CD4-positive, alpha-beta T cell (primary cell): ENCODE measurements at regions not wholly inside any gene's neighbourhood (a gene's known extent, or its start where the extent isn't known, plus 50 kb on each side); places are given as distances from the start of the nearest gene placed in this dataset.

Experiments used
- ATAC-seq: fragments of 200-7000 bp; cut with Tn5 transposase; one replicate; pipeline ENCODE4 v1.10.0; 2022; ENCODE audit warnings: mild to moderate bottlenecking; ENCODE audit not compliant: poor library complexity
- CTCF ChIA-PET: fragments of 350-600 bp; sonication (Branson Sonifier 250); formaldehyde crosslinking; loops from one replicate; lab custom pipeline; 2021; ENCODE audit warnings: antibody characterized with exemption, inconsistent platforms; lab: Charles Lee
- POLR2A ChIA-PET: fragments of 350-600 bp; sonication (Branson Sonifier 250); formaldehyde crosslinking; loops from one replicate; lab custom pipeline; 2021; ENCODE audit warnings: antibody characterized with exemption, inconsistent platforms; lab: Charles Lee
- DNase-seq, 14 experiments: peaks; one replicate each; pipeline ENCODE4 v3.0.0-alpha.2; 2013 to 2020; ENCODE audit warnings: mixed read lengths in 2 of 14
- H3K27ac ChIP-seq, 2 donors: one replicate each; pipeline versions ENCODE4 v1.5.1 to v1.7.0; 2013; ENCODE audit warnings: low read length in 2 of 2, low read depth in 1 of 2, mild to moderate bottlenecking in 1 of 2
- H3K27me3 ChIP-seq, 2 experiments: 1 replicate in 1 of 2; 2 replicates in 1 of 2; pipeline versions ENCODE4 v1.6.1 to v1.7.0; 2013; ENCODE audit warnings: low read length in 2 of 2, control low read depth in 1 of 2, mild to moderate bottlenecking in 1 of 2, moderate library complexity in 1 of 2; ENCODE audit not compliant: insufficient read depth in 2 of 2, control insufficient read depth in 1 of 2
- H3K36me3 ChIP-seq: one replicate; pipeline ENCODE4 v1.6.1; 2013; ENCODE audit warnings: low read length, control low read depth; ENCODE audit not compliant: insufficient read depth
- H3K4me1 ChIP-seq: one replicate; pipeline ENCODE4 v1.6.1; 2013; ENCODE audit warnings: low read length, control low read depth; ENCODE audit not compliant: insufficient read depth
- H3K4me3 ChIP-seq: one replicate; pipeline ENCODE4 v1.5.1; 2013; ENCODE audit warnings: mild to moderate bottlenecking, low read length, moderate library complexity
- H3K9me3 ChIP-seq, 2 experiments: 1 replicate in 1 of 2; 2 replicates in 1 of 2; pipeline versions ENCODE4 v1.6.1 to v1.7.0; 2013; ENCODE audit warnings: low read length in 2 of 2, mild to moderate bottlenecking in 2 of 2, control low read depth in 1 of 2, moderate library complexity in 1 of 2; ENCODE audit not compliant: control insufficient read depth in 1 of 2, insufficient read depth in 1 of 2
- H3K27ac Mint-ChIP-seq: one replicate; pipeline ENCODE4 v1.8.0; 2020; ENCODE audit warnings: mixed read lengths
- H3K27me3 Mint-ChIP-seq: one replicate; pipeline ENCODE4 v1.8.0; 2021; ENCODE audit warnings: mixed read lengths
- H3K36me3 Mint-ChIP-seq: one replicate; pipeline ENCODE4 v1.8.0; 2021; ENCODE audit warnings: low read depth, mixed read lengths
- H3K4me1 Mint-ChIP-seq: one replicate; pipeline ENCODE4 v1.8.0; 2021; ENCODE audit warnings: low read depth, mixed read lengths
- H3K4me3 Mint-ChIP-seq: one replicate; pipeline ENCODE4 v1.8.0; 2020; ENCODE audit warnings: mild to moderate bottlenecking, mixed read lengths
- H3K9me3 Mint-ChIP-seq: one replicate; pipeline ENCODE4 v1.8.0; 2020; ENCODE audit warnings: mixed read lengths
- CTCF ChIP-seq: fragments of 200-600 bp; IDR thresholded peaks from one replicate; pipeline ENCODE4 v1.8.0; 2022; ENCODE audit warnings: antibody characterized with exemption, mild to moderate bottlenecking
- intact Hi-C, 2 experiments: fragments of 100-400 bp; cut with DNase I in 1 of 2; cut with micrococcal nuclease in 1 of 2; formaldehyde crosslinking; loops; one replicate each; pipeline versions ENCODE4 v1.15.1 to v1.9.0; 2023 to 2025; cut with DNase I, micrococcal nuclease

- no peak for DNase-seq
- intact Hi-C loops = no loop called here
- Mint-ChIP-seq H3K27ac (no peak overlapping the region), H3K36me3 (no peaks in the 10 kb centered on the region), H3K27me3 (peaks cover 24% of the 10 kb centered on the region), H3K4me1 (no peaks in the 10 kb centered on the region), H3K4me3 (no peak overlapping the region), H3K9me3 (no peaks in the 10 kb centered on the region)
- Histone ChIP-seq H3K4me1 (no peaks in the 10 kb centered on the region), H3K27ac (no peak overlapping the region), H3K4me3 (no peak overlapping the region), H3K36me3 (no peaks in the 10 kb centered on the region), H3K9me3 (peaks cover 0 to 3% of the 10 kb centered on the region in 2 experiments), H3K27me3 (peaks cover 0 to 5% of the 10 kb centered on the region in 2 experiments)
- CTCF ChIA-PET = no interaction called here
- POLR2A ChIA-PET = no interaction called here
- TF ChIP-seq CTCF = no peak
- ATAC-seq = no peak
Measured at GRCh38 chr11:113553235-113553634, 78.0 kb upstream of the DRD2 start.

GRCh38 chr11:113552271-113552670, 77.1 kb upstream of the DRD2 start:
- Histone ChIP-seq H3K27me3 (peaks cover under 1 to 5% of the 10 kb centered on the region in 2 experiments), H3K9me3 (peaks cover 0 to 3% of the 10 kb centered on the region in 2 experiments), H3K4me3 (no peak overlapping the region), H3K27ac (no peak overlapping the region), H3K36me3 (no peaks in the 10 kb centered on the region), H3K4me1 (no peaks in the 10 kb centered on the region)
- no peak overlapping the region for H3K27ac Mint-ChIP-seq
- no peak overlapping the region for H3K4me3 Mint-ChIP-seq
- DNase-seq = no peak
- H3K9me3 Mint-ChIP-seq = no peaks in the 10 kb centered on the region
- H3K27me3 Mint-ChIP-seq = peaks cover 30% of the 10 kb centered on the region
- TF ChIP-seq CTCF = no peak
- H3K36me3 Mint-ChIP-seq = no peaks in the 10 kb centered on the region
- POLR2A ChIA-PET = no interaction called here
- CTCF ChIA-PET = no interaction called here
- no peak for ATAC-seq
- intact Hi-C loops = no loop called here
- no peaks in the 10 kb centered on the region for H3K4me1 Mint-ChIP-seq

GRCh38 chr11:113551645-113552044, 76.4 kb upstream of the DRD2 start:
- no peak overlapping the region for H3K27ac ChIP-seq
- H3K4me3 ChIP-seq = no peak overlapping the region
- ChIA-PET CTCF (no interaction called here), POLR2A (no interaction called here)
- Mint-ChIP-seq H3K4me3 (no peak overlapping the region), H3K27ac (no peak overlapping the region), H3K36me3 (no peaks in the 10 kb centered on the region), H3K4me1 (no peaks in the 10 kb centered on the region), H3K27me3 (peaks cover 30% of the 10 kb centered on the region), H3K9me3 (no peaks in the 10 kb centered on the region)
- ATAC-seq (no peak), DNase-seq (no peak)
- no peak for TF ChIP-seq CTCF
- no peaks in the 10 kb centered on the region for H3K4me1 ChIP-seq
- H3K27me3 ChIP-seq = peaks cover 5 to 6% of the 10 kb centered on the region in 2 experiments
- H3K9me3 ChIP-seq = peaks cover 0 to 3% of the 10 kb centered on the region in 2 experiments
- H3K36me3 ChIP-seq = no peaks in the 10 kb centered on the region
- intact Hi-C loops = no loop called here
